GM12891 (cell line): ENCODE measurements at regions not wholly inside any gene's neighbourhood (a gene's known extent, or its start where the extent isn't known, plus 50 kb on each side); places are given as distances from the start of the nearest gene placed in this dataset.

Experiments
- POLR2A ChIP-seq: IDR thresholded peaks from 2 replicates; pipeline ENCODE4 v1.6.1; 2011; ENCODE audit warnings: low read depth, low read length, control low read depth
- POLR2AphosphoS5 ChIP-seq: IDR thresholded peaks from 2 replicates; pipeline ENCODE4 v1.6.1; 2011; ENCODE audit warnings: low read depth, low read length, control low read depth
- TAF1 ChIP-seq: IDR thresholded peaks from 2 replicates; pipeline ENCODE4 v1.6.1; 2011; ENCODE audit warnings: low read depth, low read length, control low read depth

DNA sequence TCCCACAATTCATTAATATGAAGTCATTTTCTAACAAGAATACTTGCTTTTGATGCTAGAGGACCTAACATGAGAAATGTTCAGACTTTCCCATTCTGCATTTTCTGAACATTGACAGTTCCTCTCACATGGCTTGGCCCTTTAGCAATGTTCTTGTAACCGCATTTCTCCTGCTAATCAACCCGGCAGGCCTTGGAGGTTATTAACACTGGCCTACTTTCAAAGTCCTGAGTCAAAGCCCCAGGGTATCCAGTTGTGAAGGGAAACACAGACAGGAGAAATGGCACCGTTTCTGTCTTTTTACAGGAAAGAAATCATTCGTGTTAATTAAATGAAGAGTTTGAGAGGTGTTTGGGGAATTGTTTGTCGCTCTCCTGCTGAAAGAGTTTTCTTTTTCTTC lies 446.5 kb upstream of the MIS18BP1 start:
- no peak for TF ChIP-seq POLR2AphosphoS5
- no peak for TF ChIP-seq TAF1
- TF ChIP-seq POLR2A, result no peak
